Mesenchymal stem cell (in vitro differentiated cells and primary cell): ENCODE measurements at regions not wholly inside any gene's neighbourhood (a gene's known extent, or its start where the extent isn't known, plus 50 kb on each side); places are given as distances from the start of the nearest gene placed in this dataset.

ENCODE experiments used
- DNase-seq: peaks from one replicate; pipeline ENCODE4 v3.0.0-alpha.2; 2013
- H2AFZ ChIP-seq: one replicate; pipeline ENCODE4 v1.6.1; 2013; ENCODE audit warnings: low read depth, mild to moderate bottlenecking, control low read depth, inconsistent platforms, low read length, moderate library complexity
- H2AK5ac ChIP-seq: 2 replicates; pipeline ENCODE4 v1.6.1; 2013; ENCODE audit warnings: low read length, moderate library complexity, mild to moderate bottlenecking, inconsistent platforms; ENCODE audit not compliant: severe bottlenecking
- H2BK120ac ChIP-seq: one replicate; pipeline ENCODE4 v1.6.1; 2013; ENCODE audit warnings: low read depth, mild to moderate bottlenecking, inconsistent platforms, low read length, moderate library complexity
- H2BK12ac ChIP-seq, 2 experiments: one replicate each; pipeline ENCODE4 v1.6.1; 2013; ENCODE audit warnings: inconsistent platforms in 2 of 2, low read length in 2 of 2, mild to moderate bottlenecking in 2 of 2, moderate library complexity in 2 of 2, control low read depth in 1 of 2
- H2BK15ac ChIP-seq: one replicate; pipeline ENCODE4 v1.6.1; 2013; ENCODE audit warnings: mild to moderate bottlenecking, low read depth, inconsistent platforms; ENCODE audit not compliant: poor library complexity, severe bottlenecking
- H2BK5ac ChIP-seq: 2 replicates; pipeline ENCODE4 v1.6.1; 2013; ENCODE audit warnings: low read depth, mild to moderate bottlenecking, low read length, control low read depth, inconsistent platforms; ENCODE audit not compliant: poor library complexity, severe bottlenecking
- H3K14ac ChIP-seq, 2 experiments: one replicate each; pipeline ENCODE4 v1.6.1; 2013; ENCODE audit warnings: inconsistent platforms in 2 of 2, low read length in 2 of 2, control low read depth in 1 of 2, mild to moderate bottlenecking in 1 of 2, moderate library complexity in 1 of 2
- H3K18ac ChIP-seq, 2 experiments: one replicate each; pipeline ENCODE4 v1.6.1; 2013; ENCODE audit warnings: inconsistent platforms in 2 of 2, low read length in 2 of 2, control low read depth in 1 of 2, low read depth in 1 of 2, mild to moderate bottlenecking in 1 of 2
- H3K23ac ChIP-seq, 2 experiments: one replicate each; pipeline ENCODE4 v1.6.1; 2013; ENCODE audit warnings: inconsistent platforms in 2 of 2, low read length in 2 of 2, mild to moderate bottlenecking in 2 of 2, moderate library complexity in 2 of 2, control low read depth in 1 of 2
- H3K27ac ChIP-seq: 2 replicates; pipeline ENCODE4 v1.5.1; 2013; ENCODE audit warnings: mild to moderate bottlenecking, moderate library complexity, low read length, control low read depth, inconsistent platforms; ENCODE audit not compliant: poor library complexity, severe bottlenecking
- H3K27me3 ChIP-seq, 2 experiments: 2 replicates each; pipeline versions ENCODE4 v1.6.1 to v1.7.0; 2013; ENCODE audit warnings: low read length in 2 of 2, mild to moderate bottlenecking in 2 of 2, moderate library complexity in 2 of 2, control low read depth in 1 of 2, inconsistent platforms in 1 of 2; ENCODE audit not compliant: control insufficient read depth in 1 of 2, insufficient read depth in 1 of 2
- H3K36me3 ChIP-seq, 2 experiments: 2 replicates each; pipeline versions ENCODE4 v1.6.1 to v1.7.0; 2013; ENCODE audit warnings: low read length in 2 of 2, control low read depth in 1 of 2, inconsistent platforms in 1 of 2, low read depth in 1 of 2, mild to moderate bottlenecking in 1 of 2; ENCODE audit not compliant: insufficient read depth in 2 of 2, control insufficient read depth in 1 of 2
- H3K4ac ChIP-seq, 2 experiments: one replicate each; pipeline ENCODE4 v1.6.1; 2013; ENCODE audit warnings: inconsistent platforms in 2 of 2, low read length in 2 of 2, mild to moderate bottlenecking in 2 of 2, moderate library complexity in 2 of 2, control low read depth in 1 of 2, low read depth in 1 of 2
- H3K4me1 ChIP-seq: 2 replicates; pipeline ENCODE4 v1.6.1; 2013; ENCODE audit warnings: low read depth, low read length, control low read depth; ENCODE audit not compliant: control insufficient read depth, insufficient read depth
- H3K4me2 ChIP-seq: 2 replicates; pipeline ENCODE4 v1.6.1; 2013; ENCODE audit warnings: low read length, mild to moderate bottlenecking, inconsistent platforms; ENCODE audit not compliant: poor library complexity, severe bottlenecking
- H3K4me3 ChIP-seq, 2 experiments: 2 replicates each; pipeline versions ENCODE4 v1.5.1 to v1.7.0; 2013; ENCODE audit warnings: low read length in 2 of 2, mild to moderate bottlenecking in 2 of 2, control low read depth in 1 of 2, low read depth in 1 of 2; ENCODE audit not compliant: insufficient read depth in 1 of 2
- H3K79me1 ChIP-seq: replicated peaks from 2 replicates; pipeline ENCODE4 v1.6.1; 2013; ENCODE audit warnings: mild to moderate bottlenecking, control low read depth, low read length, inconsistent platforms; ENCODE audit not compliant: poor library complexity, severe bottlenecking
- H3K9ac ChIP-seq: 2 replicates; pipeline ENCODE4 v1.7.0; 2013; ENCODE audit warnings: mild to moderate bottlenecking, low read length, moderate library complexity
- H3K9me3 ChIP-seq: 2 replicates; pipeline ENCODE4 v1.7.0; 2013; ENCODE audit warnings: mild to moderate bottlenecking, low read length; ENCODE audit not compliant: control insufficient read depth
- H4K8ac ChIP-seq: one replicate; pipeline ENCODE4 v1.6.1; 2013; ENCODE audit warnings: inconsistent platforms, mild to moderate bottlenecking, low read length, moderate library complexity
- H4K91ac ChIP-seq: one replicate; pipeline ENCODE4 v1.6.1; 2013; ENCODE audit warnings: mild to moderate bottlenecking, low read length, inconsistent platforms
- WGBS: methylation state at CpG from one replicate; pipeline ENCODE4 v1.1.7; 2013; ENCODE audit warnings: mixed read lengths; 5-methylcytosine and 5-hydroxymethylcytosine counted together

DNA sequence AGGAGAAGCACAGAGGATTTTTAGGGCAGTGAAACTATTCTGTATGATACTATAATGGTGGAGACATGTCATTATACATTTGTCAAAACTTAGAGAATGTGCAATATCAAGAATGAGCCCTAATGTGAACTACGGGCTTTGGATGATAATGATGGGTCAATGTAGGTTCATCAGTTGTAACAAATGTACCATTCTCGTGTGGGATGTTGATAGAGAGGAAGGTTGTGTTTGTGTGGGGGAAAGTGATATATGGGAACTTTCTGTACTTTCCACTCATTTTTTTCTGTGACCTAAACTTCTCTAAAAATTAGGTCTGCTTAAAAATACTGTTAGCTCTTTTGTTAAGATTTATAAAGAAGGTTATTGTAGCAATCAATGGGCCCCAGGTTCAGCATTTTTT is 138.9 kb downstream of the SPATA31D1 start:
- Histone ChIP-seq H3K18ac (no peak overlapping the region), H2AK5ac (no peak overlapping the region), H3K27ac (no peak overlapping the region), H3K9ac (no peak overlapping the region), H3K4ac (no peak overlapping the region), H4K91ac (no peak overlapping the region), H3K4me2 (no peak overlapping the region), H3K27me3 (no peaks in the 10 kb centered on the region), H3K23ac (no peak overlapping the region), H3K14ac (no peak overlapping the region), H3K36me3 (no peaks in the 10 kb centered on the region), H2BK120ac (no peak overlapping the region), H3K4me1 (peaks cover 8% of the 10 kb centered on the region), H2AFZ (no peak overlapping the region), H3K4me3 (no peak overlapping the region), H4K8ac (no peak overlapping the region), H3K9me3 (no peaks in the 10 kb centered on the region), H2BK15ac (no peak overlapping the region), H2BK12ac (no peak overlapping the region), H2BK5ac (no peak overlapping the region), H3K79me1 (no peaks in the 10 kb centered on the region)
- 71% methylated on average over 2 of the region's 2 CpGs for WGBS
- no peak for DNase-seq

DNA sequence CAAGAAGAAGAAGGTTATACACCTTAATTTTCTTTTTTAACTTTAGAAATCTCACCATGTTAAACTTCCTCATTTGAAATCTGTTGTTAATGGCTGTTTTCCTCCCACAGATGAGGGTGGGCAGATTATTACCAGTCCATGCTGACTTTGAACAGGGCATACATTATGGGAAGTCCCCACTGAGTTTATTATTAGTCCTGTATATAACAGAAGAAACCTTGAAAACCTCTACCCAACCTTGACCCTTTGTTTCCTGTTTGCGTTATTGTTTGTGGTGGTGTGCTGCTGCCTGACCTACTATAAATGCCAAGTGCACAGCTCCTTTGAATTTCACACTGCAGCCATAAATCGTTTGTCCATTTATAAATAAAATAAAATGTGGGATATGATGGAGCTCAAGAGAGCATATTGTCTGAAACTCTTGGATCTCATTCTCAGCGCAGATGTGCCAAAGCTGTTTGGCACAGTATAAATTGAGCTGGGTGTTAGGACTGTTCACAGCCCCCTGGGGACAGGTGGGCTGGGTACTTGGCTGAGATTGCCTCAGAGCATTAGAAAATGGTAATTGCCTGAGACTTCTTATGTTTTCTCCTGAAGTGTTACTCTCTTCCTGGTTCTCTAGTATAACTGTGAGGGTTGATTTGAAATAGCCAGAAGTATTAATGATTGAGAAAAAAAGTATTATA is 139.6 kb downstream of the SPATA31D1 start:
- Histone ChIP-seq H3K4me1 (peaks cover 8% of the 10 kb centered on the region), H3K4me3 (no peak overlapping the region), H4K91ac (no peak overlapping the region), H2BK5ac (no peak overlapping the region), H3K79me1 (no peaks in the 10 kb centered on the region), H3K4me2 (no peak overlapping the region), H2AK5ac (no peak overlapping the region), H3K9me3 (no peaks in the 10 kb centered on the region), H3K14ac (no peak overlapping the region), H4K8ac (no peak overlapping the region), H3K36me3 (no peaks in the 10 kb centered on the region), H3K18ac (no peak overlapping the region), H3K4ac (no peak overlapping the region), H2AFZ (no peak overlapping the region), H3K27ac (no peak overlapping the region), H2BK120ac (no peak overlapping the region), H2BK12ac (no peak overlapping the region), H2BK15ac (no peak overlapping the region), H3K23ac (no peak overlapping the region), H3K27me3 (no peaks in the 10 kb centered on the region), H3K9ac (no peak overlapping the region)
- 91% methylated on average over 2 of the region's 3 CpGs for whole genome bisulfite sequencing
- no peak for DNase-seq

DNA sequence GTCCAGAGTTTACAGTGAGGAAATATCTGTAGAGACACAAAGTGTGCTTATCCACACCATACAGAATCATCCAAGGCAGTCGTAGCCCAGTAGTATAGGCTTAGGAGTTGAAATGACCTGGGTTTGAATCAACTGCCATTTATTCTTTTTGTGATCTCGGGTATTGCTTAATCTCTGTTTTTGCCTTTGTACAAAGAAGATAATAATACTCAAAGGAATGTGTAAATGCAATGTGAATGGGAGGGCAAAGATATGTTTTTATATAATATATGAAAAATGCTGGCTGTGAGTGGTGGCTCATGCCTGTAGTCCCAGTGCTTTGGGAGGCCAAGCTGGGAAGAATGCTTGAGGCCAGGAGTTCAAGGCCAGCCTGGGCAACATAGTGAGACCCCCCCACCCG is 141.1 kb downstream of the SPATA31D1 start:
- 93% methylated on average over 3 of the region's 3 CpGs for WGBS
- Histone ChIP-seq H3K27ac (no peak overlapping the region), H3K4me1 (peaks cover 7% of the 10 kb centered on the region)

DNA sequence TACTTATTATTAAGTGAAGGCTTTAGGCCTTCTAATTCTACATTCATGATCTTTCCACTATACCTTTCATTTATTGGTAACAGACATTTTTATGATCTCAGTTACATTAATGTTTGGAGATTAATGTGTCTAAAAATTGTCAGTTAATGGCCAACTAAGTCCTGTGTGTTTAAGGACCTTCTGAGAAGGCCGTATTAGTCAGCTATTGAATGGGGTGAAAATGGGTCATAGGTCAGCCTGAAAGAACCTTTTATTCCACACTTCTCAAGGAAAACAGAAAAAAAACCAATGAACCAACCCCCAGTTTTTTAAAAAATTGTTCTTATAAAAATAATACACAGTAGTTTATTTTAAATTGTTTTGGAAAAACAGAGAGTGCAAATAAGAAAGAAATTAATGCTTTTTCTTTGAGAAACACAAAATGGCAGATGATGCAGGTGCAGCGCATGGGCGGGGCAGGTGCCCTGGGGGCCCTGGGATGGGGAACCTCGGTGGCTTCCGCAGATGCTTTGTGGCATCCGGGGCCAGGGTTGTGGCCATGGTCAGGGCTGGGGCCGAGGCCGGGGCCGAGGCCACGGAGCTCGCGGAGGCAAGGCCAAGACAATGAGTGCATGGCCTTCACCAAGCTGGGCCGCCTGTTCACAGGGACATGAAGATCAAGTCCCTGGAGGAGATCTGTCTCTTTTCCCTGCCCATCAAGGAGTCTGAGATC is 141.9 kb downstream of the SPATA31D1 start:
- no peak overlapping the region for H3K4me3 ChIP-seq
- H3K4ac ChIP-seq, result no peak overlapping the region
- H3K23ac ChIP-seq, result no peak overlapping the region
- no peak overlapping the region for H3K18ac ChIP-seq
- H3K27ac ChIP-seq, result no peak overlapping the region
- no peak overlapping the region for H2BK120ac ChIP-seq
- no peak overlapping the region for H2AK5ac ChIP-seq
- no peak overlapping the region for H3K14ac ChIP-seq
- H3K27me3 ChIP-seq, result no peaks in the 10 kb centered on the region
- WGBS, result 97% methylated on average over 12 of the region's 13 CpGs
- no peak overlapping the region for H2BK5ac ChIP-seq
- no peak overlapping the region for H2BK12ac ChIP-seq
- H3K79me1 ChIP-seq, result no peaks in the 10 kb centered on the region
- H2AFZ ChIP-seq, result no peak overlapping the region
- H3K9ac ChIP-seq, result no peak overlapping the region
- H3K9me3 ChIP-seq, result no peaks in the 10 kb centered on the region
- H4K8ac ChIP-seq, result no peak overlapping the region
- no peak for DNase-seq
- H3K4me1 ChIP-seq, result peaks cover 7% of the 10 kb centered on the region
- H2BK15ac ChIP-seq, result no peak overlapping the region
- no peak overlapping the region for H3K4me2 ChIP-seq
- no peaks in the 10 kb centered on the region for H3K36me3 ChIP-seq
- H4K91ac ChIP-seq, result no peak overlapping the region

More for the DNA sequence above, 141.1 kb downstream of the SPATA31D1 start:
- Histone ChIP-seq H3K27me3 (no peaks in the 10 kb centered on the region), H4K91ac (no peak overlapping the region), H3K4me3 (no peak overlapping the region), H2BK5ac (no peak overlapping the region), H3K36me3 (no peaks in the 10 kb centered on the region), H2AK5ac (no peak overlapping the region), H3K79me1 (no peaks in the 10 kb centered on the region), H3K9ac (no peak overlapping the region), H4K8ac (no peak overlapping the region), H3K9me3 (no peaks in the 10 kb centered on the region), H3K4ac (no peak overlapping the region), H3K14ac (no peak overlapping the region), H3K23ac (no peak overlapping the region), H2AFZ (no peak overlapping the region), H2BK12ac (no peak overlapping the region), H3K18ac (no peak overlapping the region), H3K4me2 (no peak overlapping the region), H2BK15ac (no peak overlapping the region), H2BK120ac (no peak overlapping the region)
- no peak for DNase-seq
